H9 (cell line): ENCODE measurements at regions not wholly inside any gene's neighbourhood (a gene's known extent, or its start where the extent isn't known, plus 50 kb on each side); places are given as distances from the start of the nearest gene placed in this dataset.

ENCODE experiments used
- DNase-seq: peaks from one replicate; pipeline ENCODE4 v3.0.0-alpha.2; 2017
- H2AFZ ChIP-seq: one replicate; pipeline ENCODE4 v1.6.1; 2013; ENCODE audit warnings: mild to moderate bottlenecking, low read length, control low read depth, moderate library complexity
- H2AK5ac ChIP-seq: 2 replicates; pipeline ENCODE4 v1.6.1; 2013; ENCODE audit warnings: low read length, control low read depth, mixed read lengths; ENCODE audit not compliant: insufficient read length
- H2BK120ac ChIP-seq: one replicate; pipeline ENCODE4 v1.6.1; 2013; ENCODE audit warnings: low read depth, mild to moderate bottlenecking, low read length, control low read depth, inconsistent platforms; ENCODE audit not compliant: poor library complexity, severe bottlenecking
- H2BK12ac ChIP-seq: 2 replicates; pipeline ENCODE4 v1.6.1; 2013; ENCODE audit warnings: low read length, control low read depth, mixed read lengths, low read depth; ENCODE audit not compliant: insufficient read length
- H2BK15ac ChIP-seq: 2 replicates; pipeline ENCODE4 v1.6.1; 2013; ENCODE audit warnings: low read depth, low read length, control low read depth
- H2BK20ac ChIP-seq: one replicate; pipeline ENCODE4 v1.6.1; 2013; ENCODE audit warnings: low read depth, mild to moderate bottlenecking, low read length, control low read depth, inconsistent platforms; ENCODE audit not compliant: poor library complexity, severe bottlenecking
- H2BK5ac ChIP-seq: 2 replicates; pipeline ENCODE4 v1.6.1; 2013; ENCODE audit warnings: low read length, control low read depth, mixed read lengths; ENCODE audit not compliant: insufficient read length
- H3K14ac ChIP-seq: 2 replicates; pipeline ENCODE4 v1.6.1; 2013; ENCODE audit warnings: low read length, control low read depth; ENCODE audit not compliant: insufficient read depth
- H3K18ac ChIP-seq: 2 replicates; pipeline ENCODE4 v1.6.1; 2013; ENCODE audit warnings: low read depth, mild to moderate bottlenecking, mixed read lengths, low read length, control low read depth; ENCODE audit not compliant: insufficient read length
- H3K23ac ChIP-seq: 2 replicates; pipeline ENCODE4 v1.6.1; 2013; ENCODE audit warnings: low read length, control low read depth, mixed read lengths, low read depth; ENCODE audit not compliant: insufficient read length
- H3K23me2 ChIP-seq: 2 replicates; pipeline ENCODE4 v1.6.1; 2013; ENCODE audit warnings: low read depth, mild to moderate bottlenecking, mixed read lengths, low read length, control low read depth; ENCODE audit not compliant: insufficient read length, poor library complexity, severe bottlenecking
- H3K27ac ChIP-seq: 2 replicates; pipeline ENCODE4 v1.5.1; 2013; ENCODE audit warnings: low read length, control low read depth, mixed read lengths, low read depth; ENCODE audit not compliant: insufficient read length
- H3K27me3 ChIP-seq: 2 replicates; pipeline ENCODE4 v1.6.1; 2013; ENCODE audit warnings: low read length, control low read depth, inconsistent platforms; ENCODE audit not compliant: insufficient read depth
- H3K4ac ChIP-seq: 2 replicates; pipeline ENCODE4 v1.6.1; 2013; ENCODE audit warnings: low read depth, mild to moderate bottlenecking, control low read depth, inconsistent platforms, low read length, moderate library complexity
- H3K4me1 ChIP-seq: 2 replicates; pipeline ENCODE4 v1.6.1; 2013; ENCODE audit warnings: low read length, control low read depth, inconsistent platforms; ENCODE audit not compliant: insufficient read depth
- H3K4me2 ChIP-seq: 2 replicates; pipeline ENCODE4 v1.6.1; 2013; ENCODE audit warnings: low read length, control low read depth, mixed read lengths; ENCODE audit not compliant: insufficient read length, insufficient read depth
- H3K56ac ChIP-seq: 2 replicates; pipeline ENCODE4 v1.6.1; 2013; ENCODE audit warnings: low read depth, mild to moderate bottlenecking, mixed read lengths, low read length, control low read depth; ENCODE audit not compliant: insufficient read length
- H3K79me1 ChIP-seq: 2 replicates; pipeline ENCODE4 v1.6.1; 2013; ENCODE audit warnings: low read depth, mild to moderate bottlenecking, moderate library complexity, low read length, control low read depth, inconsistent platforms; ENCODE audit not compliant: insufficient read depth, poor library complexity, severe bottlenecking
- H3K79me2 ChIP-seq: 2 replicates; pipeline ENCODE4 v1.6.1; 2013; ENCODE audit warnings: low read length, control low read depth, inconsistent platforms; ENCODE audit not compliant: insufficient read depth
- H3K9ac ChIP-seq: 2 replicates; pipeline ENCODE4 v1.6.1; 2013; ENCODE audit warnings: low read length, control low read depth, mixed read lengths; ENCODE audit not compliant: insufficient read length; ENCODE audit errors: extremely low read depth
- H3K9me3 ChIP-seq: one replicate; pipeline ENCODE4 v1.6.1; 2013; ENCODE audit warnings: low read depth, low read length, inconsistent platforms; ENCODE audit not compliant: control insufficient read depth
- H3T11ph ChIP-seq: one replicate; pipeline ENCODE4 v1.6.1; 2013; ENCODE audit warnings: mild to moderate bottlenecking, low read length, control low read depth, inconsistent platforms
- H4K20me1 ChIP-seq: one replicate; pipeline ENCODE4 v1.6.1; 2013; ENCODE audit not compliant: control insufficient read depth, insufficient read length, insufficient read depth
- H4K5ac ChIP-seq: 2 replicates; pipeline ENCODE4 v1.6.1; 2013; ENCODE audit warnings: low read depth, mild to moderate bottlenecking, mixed read lengths, low read length, control low read depth; ENCODE audit not compliant: insufficient read length
- H4K8ac ChIP-seq: replicated peaks from 2 replicates; pipeline ENCODE4 v1.6.1; 2013; ENCODE audit warnings: low read length, control low read depth, mixed read lengths, low read depth; ENCODE audit not compliant: insufficient read length
- H4K91ac ChIP-seq: 2 replicates; pipeline ENCODE4 v1.6.1; 2013; ENCODE audit warnings: low read depth, mild to moderate bottlenecking, moderate library complexity, mixed read lengths, low read length, control low read depth; ENCODE audit not compliant: insufficient read length
- H3K27ac Mint-ChIP-seq, 3 experiments: 2 replicates in 2 of 3; 3 replicates in 1 of 3; pipeline ENCODE4 v1.8.0; 2020 to 2021; ENCODE audit warnings: mixed read lengths in 3 of 3, mild to moderate bottlenecking in 1 of 3, moderate library complexity in 1 of 3
- H3K27me3 Mint-ChIP-seq: 2 replicates; pipeline ENCODE4 v1.8.0; 2021; ENCODE audit warnings: low read depth, mild to moderate bottlenecking, moderate library complexity, mixed read lengths
- H3K36me3 Mint-ChIP-seq, 3 experiments: 2 replicates in 2 of 3; 3 replicates in 1 of 3; pipeline ENCODE4 v1.8.0; 2020 to 2021; ENCODE audit warnings: low read depth in 3 of 3, mixed read lengths in 3 of 3; ENCODE audit not compliant: insufficient read depth in 1 of 3
- H3K4me1 Mint-ChIP-seq, 2 experiments: 2 replicates each; pipeline ENCODE4 v1.8.0; 2020; ENCODE audit warnings: mixed read lengths in 2 of 2
- H3K4me3 Mint-ChIP-seq, 2 experiments: 2 replicates in 1 of 2; 3 replicates in 1 of 2; pipeline ENCODE4 v1.8.0; 2020 to 2021; ENCODE audit warnings: mild to moderate bottlenecking in 2 of 2, mixed read lengths in 2 of 2, moderate library complexity in 1 of 2
- H3K9me3 Mint-ChIP-seq, 2 experiments: 2 replicates in 1 of 2; 3 replicates in 1 of 2; pipeline ENCODE4 v1.8.0; 2020; ENCODE audit warnings: mild to moderate bottlenecking in 2 of 2, mixed read lengths in 2 of 2, moderate library complexity in 1 of 2
- TF ChIP-seq, protein P1 (sequence below): fragments of 200-600 bp; sonication (generic); conservative IDR thresholded peaks from 3 replicates; pipeline ENCODE4 v1.8.0; 2021; ENCODE audit warnings: antibody characterized with exemption, mild to moderate bottlenecking

DNA sequence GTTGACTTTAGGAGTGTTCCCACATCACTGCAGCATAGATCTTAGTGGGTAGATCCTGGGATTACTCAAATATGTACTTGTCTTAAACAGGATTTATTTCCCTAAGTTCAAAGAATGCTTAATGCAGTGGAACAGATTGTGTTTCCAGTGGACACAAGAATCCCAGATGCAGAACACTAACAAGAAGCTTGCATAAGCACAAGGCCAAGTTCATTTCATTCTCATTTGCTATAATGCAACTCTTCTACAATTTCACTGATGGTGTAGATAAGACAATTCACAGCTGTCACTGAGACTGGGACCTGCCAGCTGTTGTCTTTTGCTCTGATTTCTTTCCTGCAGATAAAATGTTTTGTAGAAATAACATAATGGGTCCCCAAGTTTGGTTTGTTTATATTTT lies 225.6 kb downstream of the NFKBIZ start:
- no peaks in the 10 kb centered on the region for H3K27me3 Mint-ChIP-seq
- H3K79me2 ChIP-seq, result no peaks in the 10 kb centered on the region
- no peak overlapping the region for H3K4me2 ChIP-seq
- no peak overlapping the region for H2BK5ac ChIP-seq
- no peak overlapping the region for H3T11ph ChIP-seq
- no peak overlapping the region for H3K18ac ChIP-seq
- DNase-seq, result no peak
- H3K9ac ChIP-seq, result no peak overlapping the region
- no peaks in the 10 kb centered on the region for H3K9me3 ChIP-seq
- H3K56ac ChIP-seq, result no peak overlapping the region
- no peak overlapping the region for H2BK120ac ChIP-seq
- no peak overlapping the region for H3K14ac ChIP-seq
- H3K23ac ChIP-seq, result no peak overlapping the region
- no peak overlapping the region for H3K4me3 Mint-ChIP-seq
- H4K91ac ChIP-seq, result no peak overlapping the region
- H3K9me3 Mint-ChIP-seq, result peaks cover 8 to 12% of the 10 kb centered on the region in 2 experiments; a peak in 4 of 5 replicates
- no peak overlapping the region for H4K8ac ChIP-seq
- H4K5ac ChIP-seq, result no peak overlapping the region
- TF ChIP-seq, protein P1, sequence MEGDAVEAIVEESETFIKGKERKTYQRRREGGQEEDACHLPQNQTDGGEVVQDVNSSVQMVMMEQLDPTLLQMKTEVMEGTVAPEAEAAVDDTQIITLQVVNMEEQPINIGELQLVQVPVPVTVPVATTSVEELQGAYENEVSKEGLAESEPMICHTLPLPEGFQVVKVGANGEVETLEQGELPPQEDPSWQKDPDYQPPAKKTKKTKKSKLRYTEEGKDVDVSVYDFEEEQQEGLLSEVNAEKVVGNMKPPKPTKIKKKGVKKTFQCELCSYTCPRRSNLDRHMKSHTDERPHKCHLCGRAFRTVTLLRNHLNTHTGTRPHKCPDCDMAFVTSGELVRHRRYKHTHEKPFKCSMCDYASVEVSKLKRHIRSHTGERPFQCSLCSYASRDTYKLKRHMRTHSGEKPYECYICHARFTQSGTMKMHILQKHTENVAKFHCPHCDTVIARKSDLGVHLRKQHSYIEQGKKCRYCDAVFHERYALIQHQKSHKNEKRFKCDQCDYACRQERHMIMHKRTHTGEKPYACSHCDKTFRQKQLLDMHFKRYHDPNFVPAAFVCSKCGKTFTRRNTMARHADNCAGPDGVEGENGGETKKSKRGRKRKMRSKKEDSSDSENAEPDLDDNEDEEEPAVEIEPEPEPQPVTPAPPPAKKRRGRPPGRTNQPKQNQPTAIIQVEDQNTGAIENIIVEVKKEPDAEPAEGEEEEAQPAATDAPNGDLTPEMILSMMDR, result no peak
- H3K4me1 Mint-ChIP-seq, result peaks cover 11 to 16% of the 10 kb centered on the region in 2 experiments
- no peaks in the 10 kb centered on the region for H4K20me1 ChIP-seq
- H2BK15ac ChIP-seq, result no peak overlapping the region
- H2BK12ac ChIP-seq, result no peak overlapping the region
- no peak overlapping the region for H2AK5ac ChIP-seq
- H3K23me2 ChIP-seq, result no peaks in the 10 kb centered on the region
- H2BK20ac ChIP-seq, result no peak overlapping the region
- H3K4me1 ChIP-seq, result peaks cover 4% of the 10 kb centered on the region; the same call in 1 of the 2 replicates
- H3K36me3 Mint-ChIP-seq, result peaks cover 0 to 9% (median 3%) of the 10 kb centered on the region in 3 experiments; a peak in 3 of 7 replicates
- no peaks in the 10 kb centered on the region for H3K27me3 ChIP-seq
- no peak overlapping the region for H3K4ac ChIP-seq
- H3K79me1 ChIP-seq, result no peaks in the 10 kb centered on the region
- H3K27ac Mint-ChIP-seq, result no peak overlapping the region
- no peak overlapping the region for H2AFZ ChIP-seq
- H3K27ac ChIP-seq, result no peak overlapping the region
